Erythroblast (primary cell): ENCODE measurements at regions not wholly inside any gene's neighbourhood (a gene's known extent, or its start where the extent isn't known, plus 50 kb on each side); places are given as distances from the start of the nearest gene placed in this dataset.
"Not testable (repeated sequence)": the region's sequence is repeated elsewhere in the genome, so short reads cannot be mapped to it uniquely, and the experiment has no call there.

ENCODE experiments used
- GATA1 ChIP-seq: IDR thresholded peaks from 2 replicates; pipeline ENCODE4 v1.6.1; 2011; ENCODE audit warnings: low read depth, mild to moderate bottlenecking, control low read depth, low read length, moderate library complexity
- POLR2A ChIP-seq: IDR thresholded peaks from 2 replicates; pipeline ENCODE4 v1.6.1; 2011; ENCODE audit warnings: mild to moderate bottlenecking, low read length

GRCh38 chrX:89432652-89433231 lies 489.0 kb upstream of the TGIF2LX start:
- not testable (repeated sequence) for TF ChIP-seq POLR2A, GATA1
